ENCODE measurements at regions not wholly inside any gene's neighbourhood (a gene's known extent, or its start where the extent isn't known, plus 50 kb on each side); places are given as distances from the start of the nearest gene placed in this dataset.
A peak's percentile ranks its signal among the peaks of the same experiment; 100 is the strongest.

- DNase-seq (peak; percentile 97), ATAC-seq (ENCODE audit: low read depth) (peak; percentile 91)
- peak overlapping the region; percentile 95 for H4K91ac ChIP-seq (ENCODE audit: insufficient read depth, low read depth, low read length)
- peak overlapping the region; percentile 99 for H2BK20ac ChIP-seq (ENCODE audit: low read depth, low read length)
- peak overlapping the region; percentile 98 for H3K18ac ChIP-seq (ENCODE audit: low read depth, low read length)
- peak overlapping the region; percentile 66 for H2AFZ ChIP-seq (replicated peaks; ENCODE audit: low read length, poor library complexity)
- peak overlapping the region; percentile 86; the same call in 1 of the 2 replicates for H3K23ac ChIP-seq (ENCODE audit: low read depth, low read length)
- H3K9ac ChIP-seq (ENCODE audit: low read depth, low read length), result peak overlapping the region; percentile 38; the same call in 1 of the 2 replicates
- H4K5ac ChIP-seq (ENCODE audit: low read depth, low read length), result peak overlapping the region; percentile 98
- peak overlapping the region; percentile 93 for H3K14ac ChIP-seq (replicated peaks; ENCODE audit: low read depth, low read length)
- POLR2A ChIA-PET (ENCODE audit: unreplicated experiment), result interaction anchor here (0.6 to 0.9 kb wide), 2 partner anchors 72 to 871 kb away, joined by 3 read pairs; no protein-coding TSS in a partner anchor
- peak overlapping the region; percentile 96 for H3K4ac ChIP-seq (ENCODE audit: low read depth, low read length)
- WGBS, 2 experiments (ENCODE audit: extremely low coverage in 2 of 2, insufficient read length in 1 of 2), result no CpG with 5 or more reads among the region's 3 CpGs
- no peak overlapping the region for H2AK9ac ChIP-seq (replicated peaks; ENCODE audit: low read depth, low read length, poor library complexity)
- no peaks in the 10 kb centered on the region for H3K36me3 ChIP-seq (ENCODE audit: control insufficient read depth, insufficient read depth, low read length)
- CTCF ChIA-PET, result no interaction called here
- peak overlapping the region; percentile 89 to 98 for H4K8ac ChIP-seq (ENCODE audit: low read depth in 2 of 2, low read length in 2 of 2)
- peaks cover 7% of the 10 kb centered on the region for H3K9me1 ChIP-seq (ENCODE audit: insufficient read depth, low read length)
- no peaks in the 10 kb centered on the region for H3K27me3 ChIP-seq (ENCODE audit: control insufficient read depth, insufficient read depth, low read length)
- TF ChIP-seq CTCF (conservative IDR thresholded peaks at IDR 0.05; ENCODE audit: low read depth, low read length), result no peak
- no peak for TF ChIP-seq POLR2A (IDR thresholded peaks at IDR 0.05; ENCODE audit: low read depth, low read length)
- no peak for TF ChIP-seq RAD21 (IDR thresholded peaks at IDR 0.05; ENCODE audit: low read length)
- no peak for TF ChIP-seq BHLHE40 (IDR thresholded peaks at IDR 0.05; ENCODE audit: low read depth, low read length)
- no peak for TF ChIP-seq ELK1 (IDR thresholded peaks at IDR 0.05; ENCODE audit: borderline replicate concordance, low read depth, low read length)
- TF ChIP-seq USF2 (IDR thresholded peaks at IDR 0.05; ENCODE audit: low read depth, low read length), result no peak
- TF ChIP-seq FOS (IDR thresholded peaks at IDR 0.05; ENCODE audit: low read depth, low read length), result peak; percentile 75
- peak; percentile 60 for TF ChIP-seq RCOR1 (IDR thresholded peaks at IDR 0.05; ENCODE audit: insufficient replicate concordance, low read length)
- no peak for TF ChIP-seq CEBPB (IDR thresholded peaks at IDR 0.05; ENCODE audit: low read depth, low read length)
- H3K9me3 ChIP-seq (ENCODE audit: control insufficient read depth, insufficient read depth, low read length), result peaks cover 3% of the 10 kb centered on the region; the same call in 1 of the 2 replicates
- H2BK15ac ChIP-seq (ENCODE audit: low read depth, low read length), result peak overlapping the region; percentile 98
- no peaks in the 10 kb centered on the region for H3K79me1 ChIP-seq (ENCODE audit: low read depth in 1 of 2, low read length in 2 of 2)
- in situ Hi-C loops (cut with MboI; ENCODE audit: low sequenced_read_pairs), result no loop called here
- intact Hi-C loops (cut with micrococcal nuclease), result loop anchor here (10.0 kb wide), 1 partner anchor 446 kb away; no protein-coding TSS in a partner anchor
- H3K4me1 ChIP-seq (ENCODE audit: control insufficient read depth, insufficient read depth, low read length), result peaks cover 10% of the 10 kb centered on the region
- dilution Hi-C loops (cut with HindIII; ENCODE audit: low sequenced_read_pairs, unreplicated experiment), result no loop called here
- peak overlapping the region; percentile 94 for H3K27ac ChIP-seq (ENCODE audit: insufficient read depth, low read length)
- H3K56ac ChIP-seq (ENCODE audit: extremely low read depth, insufficient read depth, low read length), result peak overlapping the region; percentile 83; the same call in 1 of the 2 replicates
- no peak overlapping the region for H3K4me2 ChIP-seq (ENCODE audit: low read depth, low read length)
- H4K20me1 ChIP-seq (ENCODE audit: insufficient read depth, low read length), result no peaks in the 10 kb centered on the region
- no TSS peak for BruUV-seq (replicated peaks)
- no peak overlapping the region for H3K4me3 ChIP-seq (ENCODE audit: insufficient read depth, low read depth, low read length)
- peak overlapping the region; percentile 98 for H2BK120ac ChIP-seq (ENCODE audit: low read depth, low read length)
- peak overlapping the region; percentile 99 for H2BK5ac ChIP-seq (ENCODE audit: low read depth, low read length, poor library complexity, severe bottlenecking)
- H2AK5ac ChIP-seq (ENCODE audit: low read depth, low read length), result peak overlapping the region; percentile 99
Measured at GRCh38 chr18:56240405-56240804, 398.0 kb downstream of the TXNL1 start.

All from IMR-90 (cell line).